GM12874 (cell line): ENCODE measurements at regions not wholly inside any gene's neighbourhood (a gene's known extent, or its start where the extent isn't known, plus 50 kb on each side); places are given as distances from the start of the nearest gene placed in this dataset.

Experiments
- TF ChIP-seq, protein P1 (sequence below): IDR thresholded peaks from 2 replicates; pipeline ENCODE4 v1.5.1; 2011; ENCODE audit warnings: low read depth, mild to moderate bottlenecking, control low read depth, low read length, moderate library complexity; ENCODE audit not compliant: insufficient read depth

DNA sequence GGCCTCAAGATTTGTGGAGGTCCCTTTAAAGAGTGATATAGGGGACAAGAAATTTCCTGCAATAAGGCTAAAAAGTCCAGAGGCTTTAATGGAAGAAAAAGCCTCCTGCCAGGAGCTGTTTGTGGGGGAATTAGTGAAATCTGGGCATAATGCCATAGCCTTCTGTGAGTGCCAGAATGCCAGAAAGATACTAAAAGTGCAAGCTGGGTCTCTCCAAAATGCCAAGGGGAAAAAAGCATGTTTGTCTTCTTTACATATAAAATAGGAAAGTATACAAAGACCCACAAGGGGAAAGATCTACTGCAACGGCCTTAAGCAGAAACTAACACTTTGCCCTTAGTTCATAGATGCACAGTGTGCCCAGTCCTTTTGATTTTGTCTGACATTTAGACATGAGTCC is 647.7 kb upstream of the ZNF804A start:
- TF ChIP-seq, protein P1, sequence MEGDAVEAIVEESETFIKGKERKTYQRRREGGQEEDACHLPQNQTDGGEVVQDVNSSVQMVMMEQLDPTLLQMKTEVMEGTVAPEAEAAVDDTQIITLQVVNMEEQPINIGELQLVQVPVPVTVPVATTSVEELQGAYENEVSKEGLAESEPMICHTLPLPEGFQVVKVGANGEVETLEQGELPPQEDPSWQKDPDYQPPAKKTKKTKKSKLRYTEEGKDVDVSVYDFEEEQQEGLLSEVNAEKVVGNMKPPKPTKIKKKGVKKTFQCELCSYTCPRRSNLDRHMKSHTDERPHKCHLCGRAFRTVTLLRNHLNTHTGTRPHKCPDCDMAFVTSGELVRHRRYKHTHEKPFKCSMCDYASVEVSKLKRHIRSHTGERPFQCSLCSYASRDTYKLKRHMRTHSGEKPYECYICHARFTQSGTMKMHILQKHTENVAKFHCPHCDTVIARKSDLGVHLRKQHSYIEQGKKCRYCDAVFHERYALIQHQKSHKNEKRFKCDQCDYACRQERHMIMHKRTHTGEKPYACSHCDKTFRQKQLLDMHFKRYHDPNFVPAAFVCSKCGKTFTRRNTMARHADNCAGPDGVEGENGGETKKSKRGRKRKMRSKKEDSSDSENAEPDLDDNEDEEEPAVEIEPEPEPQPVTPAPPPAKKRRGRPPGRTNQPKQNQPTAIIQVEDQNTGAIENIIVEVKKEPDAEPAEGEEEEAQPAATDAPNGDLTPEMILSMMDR, result no peak

DNA sequence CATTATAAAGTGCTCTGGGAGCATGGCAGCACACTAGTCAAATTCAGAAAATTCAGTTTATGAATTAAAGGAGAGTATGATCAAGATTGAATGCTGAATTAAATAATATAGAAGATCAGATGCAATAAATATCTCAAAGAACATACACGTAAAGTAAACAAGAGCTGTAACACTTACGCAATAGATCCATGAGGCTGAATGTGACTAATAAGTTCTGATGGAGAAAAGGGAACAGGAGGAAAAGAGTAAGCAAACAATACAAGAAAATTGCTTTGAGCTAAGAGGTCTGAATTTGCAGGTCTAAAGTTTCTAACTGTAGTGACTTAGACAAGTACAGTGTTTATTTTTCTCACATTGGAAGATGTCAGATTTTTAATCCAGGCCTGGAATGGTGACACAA is 646.7 kb upstream of the ZNF804A start:
- TF ChIP-seq, protein P1, result no peak

DNA sequence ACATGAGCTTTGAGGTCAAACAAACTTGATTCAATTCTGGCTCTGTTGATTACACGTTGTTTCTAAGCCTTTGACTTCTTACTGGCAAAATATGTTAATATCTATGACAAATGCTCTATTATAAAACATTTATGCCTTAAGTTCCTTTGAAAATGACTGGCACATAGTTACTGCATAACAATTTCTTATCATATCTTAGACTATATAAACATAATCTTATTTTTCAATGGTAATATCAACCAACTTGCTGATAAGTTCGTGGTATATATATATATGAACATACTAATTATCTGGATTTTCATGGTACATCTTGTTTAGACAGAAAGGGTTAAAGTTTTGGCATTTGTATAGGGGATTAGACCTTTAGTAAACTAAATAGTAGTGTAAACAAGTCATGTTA is 645.6 kb upstream of the ZNF804A start:
- TF ChIP-seq, protein P1, result no peak

DNA sequence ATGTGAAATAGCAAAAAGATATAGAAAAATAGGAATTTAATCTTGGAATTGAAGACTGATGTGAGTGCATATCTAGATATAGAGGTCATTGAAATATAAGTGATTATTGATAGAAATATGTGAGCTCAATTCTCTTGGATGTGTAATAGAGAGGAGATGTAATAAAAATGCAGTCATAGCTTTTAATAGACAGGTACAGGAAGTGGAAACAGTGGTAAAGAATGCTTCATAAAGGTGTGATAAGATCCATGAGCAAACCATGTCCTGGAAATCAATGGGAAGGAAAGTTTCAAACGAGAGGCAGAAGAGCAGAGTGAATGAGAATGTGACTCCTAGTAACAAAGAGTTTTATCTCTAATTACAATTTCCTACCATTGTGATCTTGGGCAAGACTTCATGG is 634.7 kb upstream of the ZNF804A start:
- TF ChIP-seq, protein P1, result no peak

DNA sequence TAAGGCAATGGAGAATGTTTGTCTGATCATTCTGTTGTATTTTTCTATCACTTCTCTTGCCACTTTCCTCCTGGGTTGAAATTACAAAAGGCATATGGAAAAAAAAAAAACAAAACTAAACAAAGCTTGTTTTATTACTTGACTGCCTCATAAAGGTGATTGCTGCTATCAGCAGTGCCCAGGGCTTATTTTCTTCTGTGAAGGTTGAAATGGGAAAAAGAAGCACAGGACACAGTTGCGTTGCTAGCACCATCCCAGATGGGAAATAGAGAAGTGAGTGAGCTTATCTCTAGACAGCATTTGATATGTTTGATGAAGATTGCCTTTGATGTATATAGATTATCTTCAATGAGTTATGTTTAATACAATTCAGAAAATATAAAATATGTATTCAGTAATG is 633.8 kb upstream of the ZNF804A start:
- TF ChIP-seq, protein P1, result no peak

DNA sequence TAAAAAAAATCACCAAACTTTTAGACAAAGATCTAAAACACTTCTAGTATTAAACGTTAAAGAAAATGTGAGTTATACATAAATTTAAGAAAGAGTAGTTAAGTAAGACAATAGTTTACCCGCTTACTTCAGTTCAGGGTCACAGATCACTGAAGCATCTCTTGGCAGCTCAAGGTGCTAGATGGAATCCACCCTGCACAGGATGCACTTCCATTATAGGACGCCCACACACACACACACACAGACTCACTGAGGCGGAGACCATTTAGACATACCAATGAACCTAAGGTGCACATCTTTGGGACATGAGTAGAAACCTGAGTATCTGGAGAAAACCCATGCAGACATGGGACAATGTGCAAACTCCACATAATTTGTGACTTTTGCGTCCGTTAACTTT is 630.6 kb upstream of the ZNF804A start:
- TF ChIP-seq, protein P1, result no peak

DNA sequence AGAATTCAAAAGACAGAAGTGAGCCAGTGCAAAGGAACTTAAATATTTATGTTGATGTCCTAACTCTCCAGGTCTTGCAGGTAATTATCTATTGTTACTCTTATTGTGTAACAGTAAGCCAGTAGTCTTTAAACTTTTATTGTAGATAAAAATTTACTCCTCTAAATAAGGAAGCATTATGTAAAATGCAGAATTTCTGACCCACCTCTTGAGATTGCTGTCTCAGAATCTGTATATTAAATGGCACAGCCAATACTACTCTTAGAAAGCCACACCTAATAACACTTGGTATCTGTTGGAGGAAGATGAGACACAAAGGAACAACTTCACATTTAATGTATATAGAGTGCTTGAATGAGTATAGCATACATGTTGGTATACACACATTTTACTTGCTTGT is 613.5 kb upstream of the ZNF804A start:
- TF ChIP-seq, protein P1, result no peak

DNA sequence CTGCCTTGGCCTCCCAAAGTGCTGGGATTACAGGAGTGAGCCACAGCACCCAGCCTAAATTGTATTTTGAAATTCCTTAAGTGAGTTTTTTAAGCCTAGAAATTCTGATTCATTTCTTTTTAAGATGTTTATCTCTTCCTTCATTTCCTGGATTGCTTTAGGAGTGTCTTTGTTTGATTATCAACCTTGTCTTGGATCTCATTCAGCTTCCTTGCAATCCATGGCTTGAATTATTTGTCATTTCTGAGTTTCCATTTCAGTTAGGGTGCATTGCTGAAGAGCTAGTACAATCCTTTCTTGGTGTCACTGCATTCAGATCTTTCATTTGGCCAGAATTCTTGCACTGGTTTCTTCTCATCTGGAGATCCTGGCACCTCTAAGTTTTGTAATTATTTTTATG is 606.4 kb upstream of the ZNF804A start:
- TF ChIP-seq, protein P1, result no peak
